ENCODE measurements at regions not wholly inside any gene's neighbourhood (a gene's known extent, or its start where the extent isn't known, plus 50 kb on each side); places are given as distances from the start of the nearest gene placed in this dataset.

DNA sequence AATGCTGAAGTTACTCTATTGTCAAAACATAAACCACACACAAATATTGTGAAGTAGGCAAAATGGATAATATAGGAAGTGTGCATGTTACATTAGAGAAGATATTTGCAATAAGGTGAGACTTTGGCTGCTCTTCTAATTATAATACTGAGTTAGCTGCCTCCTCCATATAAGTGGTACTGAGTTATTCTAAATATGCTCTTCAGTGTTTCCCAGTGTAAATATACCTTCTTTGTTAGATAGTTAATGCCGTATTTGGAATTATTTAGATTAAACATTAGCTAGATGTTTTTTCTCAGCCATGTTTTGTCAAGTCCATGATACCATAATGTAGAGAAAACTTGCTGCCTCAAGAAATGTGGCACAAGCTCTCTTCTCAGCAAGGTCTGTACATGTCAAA, 186.4 kb downstream of the PTPRC start:
- TF ChIP-seq, protein P1, sequence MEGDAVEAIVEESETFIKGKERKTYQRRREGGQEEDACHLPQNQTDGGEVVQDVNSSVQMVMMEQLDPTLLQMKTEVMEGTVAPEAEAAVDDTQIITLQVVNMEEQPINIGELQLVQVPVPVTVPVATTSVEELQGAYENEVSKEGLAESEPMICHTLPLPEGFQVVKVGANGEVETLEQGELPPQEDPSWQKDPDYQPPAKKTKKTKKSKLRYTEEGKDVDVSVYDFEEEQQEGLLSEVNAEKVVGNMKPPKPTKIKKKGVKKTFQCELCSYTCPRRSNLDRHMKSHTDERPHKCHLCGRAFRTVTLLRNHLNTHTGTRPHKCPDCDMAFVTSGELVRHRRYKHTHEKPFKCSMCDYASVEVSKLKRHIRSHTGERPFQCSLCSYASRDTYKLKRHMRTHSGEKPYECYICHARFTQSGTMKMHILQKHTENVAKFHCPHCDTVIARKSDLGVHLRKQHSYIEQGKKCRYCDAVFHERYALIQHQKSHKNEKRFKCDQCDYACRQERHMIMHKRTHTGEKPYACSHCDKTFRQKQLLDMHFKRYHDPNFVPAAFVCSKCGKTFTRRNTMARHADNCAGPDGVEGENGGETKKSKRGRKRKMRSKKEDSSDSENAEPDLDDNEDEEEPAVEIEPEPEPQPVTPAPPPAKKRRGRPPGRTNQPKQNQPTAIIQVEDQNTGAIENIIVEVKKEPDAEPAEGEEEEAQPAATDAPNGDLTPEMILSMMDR (IDR thresholded peaks at IDR 0.05): no peak
- TF ChIP-seq POLR2A (IDR thresholded peaks at IDR 0.05): no peak
- no peak for TF ChIP-seq POLR2AphosphoS5 (IDR thresholded peaks at IDR 0.05)

Data from upper lobe of left lung (tissue), 4 donors.